ENCODE measurements at regions not wholly inside any gene's neighbourhood (a gene's known extent, or its start where the extent isn't known, plus 50 kb on each side); places are given as distances from the start of the nearest gene placed in this dataset.
"Not testable (repeated sequence)": the region's sequence is repeated elsewhere in the genome, so short reads cannot be mapped to it uniquely, and the experiment has no call there.

DNA sequence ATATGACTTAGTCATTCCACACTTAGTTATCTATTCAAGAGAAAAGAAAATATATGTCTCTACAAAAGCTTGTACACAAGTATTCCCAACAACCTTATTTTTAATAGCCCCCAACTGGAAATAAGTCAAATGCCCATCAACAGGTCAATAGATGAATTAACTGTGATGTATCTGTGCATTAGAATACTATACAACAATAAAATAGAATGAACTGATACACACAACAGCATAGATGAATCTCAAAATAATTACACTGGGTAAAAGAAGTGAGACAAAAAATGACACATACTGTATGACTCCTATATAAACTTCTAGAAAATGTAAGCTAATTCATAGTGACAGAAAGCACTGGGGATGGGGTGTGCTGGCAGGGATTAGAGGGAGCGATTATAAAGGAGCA lies 354.1 kb upstream of the DIPK2B start:
- POLR2A ChIA-PET (ENCODE audit: low non-redundant PET): no interaction called here
- no peak for DNase-seq (ENCODE audit: low spot score)
- no peak for TF ChIP-seq CTCF (conservative IDR thresholded peaks at IDR 0.05; ENCODE audit: low read depth)
- CTCF ChIA-PET: no interaction called here
- no peak overlapping the region for H3K27ac ChIP-seq

GRCh38 chrX:45553417-45553816 lies 352.7 kb upstream of the DIPK2B start:
- POLR2A ChIA-PET (ENCODE audit: low non-redundant PET): no interaction called here
- H3K27ac ChIP-seq: no peak overlapping the region
- no peak for TF ChIP-seq CTCF (conservative IDR thresholded peaks at IDR 0.05; ENCODE audit: low read depth)
- CTCF ChIA-PET: no interaction called here
- no peak for DNase-seq (ENCODE audit: low spot score)

DNA sequence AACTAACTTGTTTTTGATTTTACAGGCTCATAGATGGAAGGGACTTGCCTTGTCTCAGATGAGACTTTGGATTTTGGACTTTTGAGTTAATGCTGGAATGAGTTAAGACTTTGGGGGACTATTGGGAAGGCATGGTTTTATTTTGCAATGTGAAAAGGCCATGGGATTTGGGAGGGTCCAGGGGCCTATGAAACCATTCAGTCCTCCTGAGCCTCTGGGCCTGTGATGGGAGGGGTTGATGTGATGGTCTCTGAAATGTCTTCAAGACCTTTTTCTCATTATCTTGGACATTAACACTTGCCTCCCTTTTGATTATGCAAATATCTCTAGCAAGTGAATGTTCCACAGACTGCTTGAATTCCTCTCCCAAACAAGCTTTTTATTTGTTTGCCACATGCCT lies 346.0 kb upstream of the DIPK2B start:
- H3K27ac ChIP-seq; POLR2A ChIA-PET (ENCODE audit: low non-redundant PET); DNase-seq (ENCODE audit: low spot score); CTCF ChIA-PET: not testable (repeated sequence)

- DNase-seq (ENCODE audit: low spot score): no peak
- POLR2A ChIA-PET (ENCODE audit: low non-redundant PET): no interaction called here
- TF ChIP-seq CTCF (conservative IDR thresholded peaks at IDR 0.05; ENCODE audit: low read depth): no peak
- CTCF ChIA-PET: no interaction called here
- no peak overlapping the region for H3K27ac ChIP-seq
Measured at GRCh38 chrX:45540181-45540580, 339.5 kb upstream of the DIPK2B start.

DNA sequence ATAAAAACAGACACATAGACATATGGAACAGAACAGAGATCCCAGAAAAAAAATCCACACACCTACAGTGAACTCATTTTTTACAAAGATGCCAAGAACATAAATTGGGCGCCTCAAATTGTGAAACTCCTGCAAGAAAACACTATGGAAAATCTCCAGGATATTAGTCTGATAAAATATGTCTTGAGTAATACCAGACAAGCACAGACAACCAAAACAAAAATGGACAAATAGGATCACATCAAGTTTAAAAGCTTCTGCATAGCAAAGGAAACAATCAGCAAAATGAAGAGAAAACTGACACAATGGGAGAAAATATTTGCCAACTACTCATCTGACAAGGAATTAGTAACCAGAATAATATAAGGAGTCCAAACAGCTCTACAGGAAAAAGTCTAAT lies 337.3 kb upstream of the DIPK2B start:
- no peak for DNase-seq (ENCODE audit: low spot score)
- ChIA-PET CTCF (interaction anchor here (0.6 kb wide), 1 partner anchor 867 kb away, joined by 6 read pairs; no protein-coding TSS in a partner anchor), POLR2A (ENCODE audit: low non-redundant PET) (no interaction called here)

GRCh38 chrX:45527834-45528233 lies 327.2 kb upstream of the DIPK2B start:
- CTCF ChIA-PET: no interaction called here
- no peak for DNase-seq (ENCODE audit: low spot score)
- no peak overlapping the region for H3K27ac ChIP-seq
- no peak for TF ChIP-seq CTCF (conservative IDR thresholded peaks at IDR 0.05; ENCODE audit: low read depth)
- POLR2A ChIA-PET (ENCODE audit: low non-redundant PET): no interaction called here

More for the DNA sequence above, 337.3 kb upstream of the DIPK2B start:
- no peak for TF ChIP-seq CTCF (conservative IDR thresholded peaks at IDR 0.05; ENCODE audit: low read depth)
- no peak overlapping the region for H3K27ac ChIP-seq

GRCh38 chrX:45524805-45525204 lies 324.1 kb upstream of the DIPK2B start:
- POLR2A ChIA-PET (ENCODE audit: low non-redundant PET): no interaction called here
- no peak overlapping the region for H3K27ac ChIP-seq
- no peak for DNase-seq (ENCODE audit: low spot score)
- no peak for TF ChIP-seq CTCF (conservative IDR thresholded peaks at IDR 0.05; ENCODE audit: low read depth)
- CTCF ChIA-PET: interaction anchor here (0.6 to 0.7 kb wide), 2 partner anchors 202 to 239 kb away, joined by 3 to 4 read pairs; no protein-coding TSS in a partner anchor

Data from RWPE1 (cell line).